Epithelial cell of esophagus (primary cell): ENCODE measurements at regions not wholly inside any gene's neighbourhood (a gene's known extent, or its start where the extent isn't known, plus 50 kb on each side); places are given as distances from the start of the nearest gene placed in this dataset.

ENCODE experiments used
- DNase-seq: peaks from one replicate; pipeline ENCODE4 v3.0.0; 2010; ENCODE audit warnings: low read depth
- H3K4me3 ChIP-seq: 2 replicates; pipeline ENCODE4 v1.5.1; 2011; ENCODE audit warnings: mild to moderate bottlenecking, low read length, control low read depth
- TF ChIP-seq, protein P1 (sequence below): IDR thresholded peaks from 2 replicates; pipeline ENCODE4 v1.5.1; 2011; ENCODE audit warnings: low read depth, mild to moderate bottlenecking, low read length, control low read depth, inconsistent platforms; ENCODE audit not compliant: insufficient read depth; ENCODE audit errors: missing control alignments

DNA sequence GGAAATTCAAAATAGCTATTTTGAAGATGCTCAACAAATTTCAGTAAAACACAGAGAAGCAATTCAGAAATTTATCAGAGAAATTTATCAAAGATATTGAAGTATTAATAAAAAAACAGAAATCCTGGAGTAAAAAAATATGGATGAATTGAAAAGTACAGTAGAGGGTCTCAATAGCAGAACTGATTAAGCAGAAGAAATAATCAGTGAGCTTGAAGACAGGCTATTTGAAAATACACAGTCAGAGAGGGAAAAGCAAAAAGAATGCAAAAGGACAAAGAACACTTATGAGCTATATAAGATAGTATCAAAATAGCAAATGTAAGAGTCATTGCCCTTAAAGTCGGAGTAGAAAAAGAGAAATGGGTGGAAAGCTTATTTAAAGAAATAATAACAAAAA, 107.9 kb upstream of the PPP2R2B start:
- DNase-seq = no peak
- TF ChIP-seq, protein P1, sequence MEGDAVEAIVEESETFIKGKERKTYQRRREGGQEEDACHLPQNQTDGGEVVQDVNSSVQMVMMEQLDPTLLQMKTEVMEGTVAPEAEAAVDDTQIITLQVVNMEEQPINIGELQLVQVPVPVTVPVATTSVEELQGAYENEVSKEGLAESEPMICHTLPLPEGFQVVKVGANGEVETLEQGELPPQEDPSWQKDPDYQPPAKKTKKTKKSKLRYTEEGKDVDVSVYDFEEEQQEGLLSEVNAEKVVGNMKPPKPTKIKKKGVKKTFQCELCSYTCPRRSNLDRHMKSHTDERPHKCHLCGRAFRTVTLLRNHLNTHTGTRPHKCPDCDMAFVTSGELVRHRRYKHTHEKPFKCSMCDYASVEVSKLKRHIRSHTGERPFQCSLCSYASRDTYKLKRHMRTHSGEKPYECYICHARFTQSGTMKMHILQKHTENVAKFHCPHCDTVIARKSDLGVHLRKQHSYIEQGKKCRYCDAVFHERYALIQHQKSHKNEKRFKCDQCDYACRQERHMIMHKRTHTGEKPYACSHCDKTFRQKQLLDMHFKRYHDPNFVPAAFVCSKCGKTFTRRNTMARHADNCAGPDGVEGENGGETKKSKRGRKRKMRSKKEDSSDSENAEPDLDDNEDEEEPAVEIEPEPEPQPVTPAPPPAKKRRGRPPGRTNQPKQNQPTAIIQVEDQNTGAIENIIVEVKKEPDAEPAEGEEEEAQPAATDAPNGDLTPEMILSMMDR = no peak
- no peak overlapping the region for H3K4me3 ChIP-seq

DNA sequence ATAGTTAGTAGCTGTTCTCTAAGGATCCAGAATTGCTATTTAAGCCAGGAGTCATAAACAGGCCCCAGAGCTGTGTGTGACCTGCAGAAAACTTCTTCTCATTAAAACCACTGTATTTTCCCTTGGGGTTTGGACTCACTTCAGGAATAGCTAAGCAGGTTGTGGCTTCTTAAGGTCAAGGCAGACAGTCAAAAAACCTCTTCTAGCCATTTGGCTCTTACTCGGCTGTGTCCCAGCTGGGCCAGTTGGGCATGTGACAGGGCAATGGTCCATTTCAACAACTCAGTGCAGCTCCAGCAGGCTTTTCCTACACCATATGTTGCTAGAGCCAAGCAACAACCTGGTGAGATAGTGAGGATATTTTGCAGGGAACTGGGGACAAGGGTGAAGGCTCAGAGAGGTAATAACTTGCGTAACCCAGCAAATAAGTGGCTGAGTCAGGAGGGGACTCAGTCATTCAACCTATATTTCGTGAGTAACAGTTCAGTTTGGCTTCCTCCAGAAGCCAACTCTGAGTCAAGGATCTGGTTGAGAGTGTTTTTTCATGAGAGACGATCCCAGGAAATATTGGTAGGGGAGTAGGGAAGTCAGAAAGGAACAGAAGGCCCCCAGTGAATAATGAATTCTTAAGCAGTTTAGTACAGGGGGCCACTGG, 115.4 kb upstream of the PPP2R2B start:
- TF ChIP-seq, protein P1 = no peak
- H3K4me3 ChIP-seq = no peak overlapping the region
- DNase-seq = peak; percentile 10

DNA sequence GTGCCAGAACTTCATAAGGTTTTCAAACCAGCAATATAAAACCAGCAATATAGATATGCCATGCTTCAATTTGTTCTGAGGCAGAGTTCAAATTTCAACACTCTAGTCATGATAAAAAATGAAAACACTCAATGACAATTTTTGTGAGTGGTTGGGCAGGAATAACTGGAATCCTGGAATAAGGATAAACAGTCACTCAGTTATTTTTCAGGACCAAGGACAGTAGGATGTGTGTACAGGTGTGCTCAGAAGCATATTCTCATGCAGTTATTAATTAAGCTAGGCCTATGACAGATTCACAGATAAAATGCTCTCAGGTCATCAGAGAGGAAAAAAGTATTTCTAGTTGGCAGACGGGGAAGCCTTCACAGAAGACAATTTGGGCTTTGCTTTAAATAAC, 117.3 kb upstream of the PPP2R2B start:
- DNase-seq = peak; percentile 45
- no peak overlapping the region for H3K4me3 ChIP-seq
- TF ChIP-seq, protein P1 = no peak

DNA sequence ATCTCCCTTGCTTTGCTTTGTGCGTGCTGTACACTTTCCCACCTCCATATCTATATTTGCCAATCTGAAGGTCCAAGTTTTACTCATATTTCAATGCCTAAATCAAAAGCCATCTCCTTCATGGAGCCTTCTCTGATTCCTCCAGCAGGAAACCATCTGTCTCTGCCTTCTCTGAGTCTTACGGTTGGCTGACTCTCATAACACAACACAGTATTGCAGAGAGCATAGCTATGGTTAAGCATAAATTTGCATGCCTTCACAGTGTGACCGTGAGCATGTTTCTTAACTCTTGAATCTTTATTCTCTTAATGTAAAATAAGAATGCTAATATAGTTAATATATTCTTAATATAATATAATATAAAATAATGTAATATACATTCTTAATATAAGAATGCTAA, 136.8 kb upstream of the PPP2R2B start:
- H3K4me3 ChIP-seq = no peak overlapping the region
- TF ChIP-seq, protein P1 = no peak
- DNase-seq = no peak

DNA sequence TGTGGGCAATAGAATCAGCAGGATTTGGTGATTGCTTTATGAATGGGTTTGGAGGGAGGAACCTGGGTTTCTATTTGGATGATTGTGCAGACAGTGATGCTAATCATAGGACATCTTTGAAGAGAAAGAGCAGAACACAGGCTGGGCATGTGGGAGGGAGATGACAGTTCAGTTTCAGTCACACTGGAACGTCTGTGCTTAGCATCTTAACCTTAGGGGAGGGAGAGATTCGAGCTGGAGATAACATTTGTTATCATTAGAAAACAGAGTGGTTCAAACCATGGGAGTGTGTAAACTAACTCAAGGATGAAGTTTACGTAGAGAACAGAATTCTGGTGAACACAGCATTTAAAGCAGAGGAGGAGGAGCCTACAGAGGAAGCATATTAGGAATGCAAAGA, 138.6 kb upstream of the PPP2R2B start:
- no peak overlapping the region for H3K4me3 ChIP-seq
- no peak for DNase-seq
- TF ChIP-seq, protein P1 = no peak

DNA sequence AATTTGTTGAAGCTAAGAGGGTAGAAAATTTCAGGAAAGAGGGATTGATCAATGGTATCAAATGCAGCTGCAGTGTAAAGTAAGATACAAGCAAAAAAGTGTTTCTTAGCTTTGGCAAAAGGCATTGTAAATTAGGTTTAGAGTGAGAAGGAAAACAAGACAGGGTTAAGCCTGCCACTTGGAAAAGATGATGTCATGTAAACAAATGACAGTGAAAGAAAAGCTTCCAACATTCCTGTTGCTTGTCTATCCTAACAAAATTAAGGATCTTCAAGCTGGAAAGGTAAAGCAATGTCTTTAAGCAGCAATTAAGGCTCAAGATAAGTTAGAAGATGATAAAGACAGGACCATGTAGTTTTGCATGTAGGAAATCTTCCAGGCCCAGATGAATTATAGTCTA, 139.1 kb upstream of the PPP2R2B start:
- TF ChIP-seq, protein P1 = no peak
- DNase-seq = no peak
- H3K4me3 ChIP-seq = no peak overlapping the region

DNA sequence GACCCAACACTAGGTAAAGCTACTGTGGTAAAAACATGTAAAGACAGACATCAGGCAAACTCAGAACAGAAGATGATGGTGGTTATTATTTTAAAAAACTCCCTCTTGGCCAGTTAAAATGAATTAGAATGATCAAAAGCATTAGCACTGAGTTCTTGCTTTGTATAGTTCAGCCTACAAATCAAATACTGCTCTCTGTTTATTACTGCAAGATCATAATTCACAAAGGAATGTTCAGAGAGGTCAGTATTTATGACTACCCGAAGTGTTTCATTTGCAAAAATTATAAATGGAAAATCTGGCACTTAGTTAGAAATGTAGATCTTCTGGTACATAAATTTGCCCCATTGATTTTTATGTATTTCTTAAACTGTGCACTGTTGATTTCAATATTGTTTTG, 140.3 kb upstream of the PPP2R2B start:
- TF ChIP-seq, protein P1 = no peak
- H3K4me3 ChIP-seq = no peak overlapping the region
- DNase-seq = no peak
